Panc1 (cell line): ENCODE measurements at regions not wholly inside any gene's neighbourhood (a gene's known extent, or its start where the extent isn't known, plus 50 kb on each side); places are given as distances from the start of the nearest gene placed in this dataset.

Experiments
- POLR2AphosphoS5 ChIP-seq: IDR thresholded peaks from 2 replicates; pipeline ENCODE4 v1.6.1; 2012; ENCODE audit warnings: mild to moderate bottlenecking, low read depth, low read length, moderate library complexity
- SIN3A ChIP-seq: IDR thresholded peaks from 2 replicates; pipeline ENCODE4 v1.6.1; 2012; ENCODE audit warnings: low read depth, mild to moderate bottlenecking, low read length, moderate library complexity, borderline replicate concordance; ENCODE audit not compliant: insufficient read depth
- TCF7L2 ChIP-seq: IDR thresholded peaks from 2 replicates; pipeline ENCODE4 v1.6.1; 2011; ENCODE audit warnings: mild to moderate bottlenecking, low read depth, low read length, inconsistent platforms
- TF ChIP-seq, protein P1 (sequence below): fragments of 450-650 bp; IDR thresholded peaks from 2 replicates; pipeline ENCODE4 v1.5.1; 2017; ENCODE audit warnings: mild to moderate bottlenecking
- TF ChIP-seq, protein P2 (sequence below), 2 experiments: IDR thresholded peaks; 2 replicates each; pipeline ENCODE4 v1.6.1; 2011 to 2012; ENCODE audit warnings: low read depth in 2 of 2, control low read depth in 1 of 2, low read length in 1 of 2, mild to moderate bottlenecking in 1 of 2, moderate library complexity in 1 of 2; ENCODE audit not compliant: insufficient read depth in 1 of 2

DNA sequence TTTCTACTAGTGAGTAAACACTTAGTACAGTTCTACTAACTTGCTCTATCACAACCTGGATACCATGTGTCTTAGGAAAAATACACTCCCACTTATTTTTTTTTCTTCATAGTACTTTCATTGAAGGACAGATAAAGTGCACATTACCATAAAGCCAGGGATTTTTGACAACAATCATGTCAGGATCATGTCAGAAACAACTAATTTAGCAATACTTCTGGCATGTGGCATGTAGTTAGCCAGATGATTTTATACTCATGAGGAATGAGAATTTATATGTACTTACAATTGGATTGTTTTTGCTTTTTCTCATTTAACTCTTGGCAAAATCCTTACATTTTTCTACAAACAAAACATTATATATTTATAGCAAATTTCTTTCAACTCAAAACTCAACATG, 630.7 kb upstream of the GRM3 start:
- TF ChIP-seq SIN3A = no peak
- TF ChIP-seq, protein P1, sequence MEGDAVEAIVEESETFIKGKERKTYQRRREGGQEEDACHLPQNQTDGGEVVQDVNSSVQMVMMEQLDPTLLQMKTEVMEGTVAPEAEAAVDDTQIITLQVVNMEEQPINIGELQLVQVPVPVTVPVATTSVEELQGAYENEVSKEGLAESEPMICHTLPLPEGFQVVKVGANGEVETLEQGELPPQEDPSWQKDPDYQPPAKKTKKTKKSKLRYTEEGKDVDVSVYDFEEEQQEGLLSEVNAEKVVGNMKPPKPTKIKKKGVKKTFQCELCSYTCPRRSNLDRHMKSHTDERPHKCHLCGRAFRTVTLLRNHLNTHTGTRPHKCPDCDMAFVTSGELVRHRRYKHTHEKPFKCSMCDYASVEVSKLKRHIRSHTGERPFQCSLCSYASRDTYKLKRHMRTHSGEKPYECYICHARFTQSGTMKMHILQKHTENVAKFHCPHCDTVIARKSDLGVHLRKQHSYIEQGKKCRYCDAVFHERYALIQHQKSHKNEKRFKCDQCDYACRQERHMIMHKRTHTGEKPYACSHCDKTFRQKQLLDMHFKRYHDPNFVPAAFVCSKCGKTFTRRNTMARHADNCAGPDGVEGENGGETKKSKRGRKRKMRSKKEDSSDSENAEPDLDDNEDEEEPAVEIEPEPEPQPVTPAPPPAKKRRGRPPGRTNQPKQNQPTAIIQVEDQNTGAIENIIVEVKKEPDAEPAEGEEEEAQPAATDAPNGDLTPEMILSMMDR = no peak
- no peak for TF ChIP-seq POLR2AphosphoS5
- TF ChIP-seq, protein P2, sequence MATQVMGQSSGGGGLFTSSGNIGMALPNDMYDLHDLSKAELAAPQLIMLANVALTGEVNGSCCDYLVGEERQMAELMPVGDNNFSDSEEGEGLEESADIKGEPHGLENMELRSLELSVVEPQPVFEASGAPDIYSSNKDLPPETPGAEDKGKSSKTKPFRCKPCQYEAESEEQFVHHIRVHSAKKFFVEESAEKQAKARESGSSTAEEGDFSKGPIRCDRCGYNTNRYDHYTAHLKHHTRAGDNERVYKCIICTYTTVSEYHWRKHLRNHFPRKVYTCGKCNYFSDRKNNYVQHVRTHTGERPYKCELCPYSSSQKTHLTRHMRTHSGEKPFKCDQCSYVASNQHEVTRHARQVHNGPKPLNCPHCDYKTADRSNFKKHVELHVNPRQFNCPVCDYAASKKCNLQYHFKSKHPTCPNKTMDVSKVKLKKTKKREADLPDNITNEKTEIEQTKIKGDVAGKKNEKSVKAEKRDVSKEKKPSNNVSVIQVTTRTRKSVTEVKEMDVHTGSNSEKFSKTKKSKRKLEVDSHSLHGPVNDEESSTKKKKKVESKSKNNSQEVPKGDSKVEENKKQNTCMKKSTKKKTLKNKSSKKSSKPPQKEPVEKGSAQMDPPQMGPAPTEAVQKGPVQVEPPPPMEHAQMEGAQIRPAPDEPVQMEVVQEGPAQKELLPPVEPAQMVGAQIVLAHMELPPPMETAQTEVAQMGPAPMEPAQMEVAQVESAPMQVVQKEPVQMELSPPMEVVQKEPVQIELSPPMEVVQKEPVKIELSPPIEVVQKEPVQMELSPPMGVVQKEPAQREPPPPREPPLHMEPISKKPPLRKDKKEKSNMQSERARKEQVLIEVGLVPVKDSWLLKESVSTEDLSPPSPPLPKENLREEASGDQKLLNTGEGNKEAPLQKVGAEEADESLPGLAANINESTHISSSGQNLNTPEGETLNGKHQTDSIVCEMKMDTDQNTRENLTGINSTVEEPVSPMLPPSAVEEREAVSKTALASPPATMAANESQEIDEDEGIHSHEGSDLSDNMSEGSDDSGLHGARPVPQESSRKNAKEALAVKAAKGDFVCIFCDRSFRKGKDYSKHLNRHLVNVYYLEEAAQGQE (IDR thresholded peaks at IDR 0.05; ENCODE audit: insufficient read depth in 1 of 2, low read depth in 2 of 2, low read length in 1 of 2) = no peak
- TF ChIP-seq TCF7L2 = no peak
